ENCODE measurements at regions not wholly inside any gene's neighbourhood (a gene's known extent, or its start where the extent isn't known, plus 50 kb on each side); places are given as distances from the start of the nearest gene placed in this dataset.

GRCh38 chr19:28961772-28962500, 251.0 kb downstream of the UQCRFS1 start:
- DNase-seq (ENCODE audit: extremely low spot score in 2 of 2): no peak
- Histone ChIP-seq H3K36me3 (no peaks in the 10 kb centered on the region), H3K9me3 (no peaks in the 10 kb centered on the region), H3K4me1 (no peaks in the 10 kb centered on the region), H3K4me3 (no peak overlapping the region), H3K27ac (no peak overlapping the region), H3K27me3 (no peaks in the 10 kb centered on the region)
- TF ChIP-seq POLR2A (IDR thresholded peaks at IDR 0.05): no peak
- intact Hi-C loops (cut with DNase I): no loop called here

- H3K4me3 ChIP-seq: no peak overlapping the region
- intact Hi-C loops (cut with DNase I): no loop called here
- no peak overlapping the region for H3K27ac ChIP-seq
- H3K4me1 ChIP-seq: no peaks in the 10 kb centered on the region
- TF ChIP-seq POLR2AphosphoS5 (IDR thresholded peaks at IDR 0.05; ENCODE audit: insufficient read depth in 1 of 2, low read depth in 1 of 2): no peak
- TF ChIP-seq POLR2A (IDR thresholded peaks at IDR 0.05): no peak
- H3K36me3 ChIP-seq: no peaks in the 10 kb centered on the region
- H3K27me3 ChIP-seq: no peaks in the 10 kb centered on the region
- DNase-seq (ENCODE audit: extremely low spot score in 2 of 2): no peak
- H3K9me3 ChIP-seq: no peaks in the 10 kb centered on the region
Observed at GRCh38 chr19:28960986-28961705, 251.8 kb downstream of the UQCRFS1 start.

GRCh38 chr19:28960586-28960985, 252.4 kb downstream of the UQCRFS1 start:
- intact Hi-C loops (cut with DNase I): no loop called here
- no peaks in the 10 kb centered on the region for H3K27me3 ChIP-seq
- TF ChIP-seq CTCF (IDR thresholded peaks at IDR 0.05): no peak
- TF ChIP-seq POLR2A (IDR thresholded peaks at IDR 0.05): no peak
- TF ChIP-seq POLR2AphosphoS5 (IDR thresholded peaks at IDR 0.05; ENCODE audit: insufficient read depth in 1 of 2, low read depth in 1 of 2): no peak
- no peak for DNase-seq (ENCODE audit: extremely low spot score in 2 of 2)
- H3K4me3 ChIP-seq: no peak overlapping the region
- no peaks in the 10 kb centered on the region for H3K4me1 ChIP-seq
- H3K27ac ChIP-seq: no peak overlapping the region
- H3K36me3 ChIP-seq: no peaks in the 10 kb centered on the region
- H3K9me3 ChIP-seq: no peaks in the 10 kb centered on the region

GRCh38 chr19:28956961-28957360, 256.0 kb downstream of the UQCRFS1 start:
- no peak for TF ChIP-seq POLR2AphosphoS5 (IDR thresholded peaks at IDR 0.05; ENCODE audit: insufficient read depth in 1 of 2, low read depth in 1 of 2)
- TF ChIP-seq POLR2A (IDR thresholded peaks at IDR 0.05): no peak
- no peak for TF ChIP-seq CTCF (IDR thresholded peaks at IDR 0.05)
- Histone ChIP-seq H3K27me3 (no peaks in the 10 kb centered on the region), H3K27ac (no peak overlapping the region), H3K9me3 (no peaks in the 10 kb centered on the region), H3K4me3 (no peak overlapping the region), H3K36me3 (no peaks in the 10 kb centered on the region), H3K4me1 (no peaks in the 10 kb centered on the region)
- intact Hi-C loops (cut with DNase I): no loop called here
- DNase-seq (ENCODE audit: extremely low spot score in 2 of 2): no peak

GRCh38 chr19:28956421-28956820, 256.5 kb downstream of the UQCRFS1 start:
- Histone ChIP-seq H3K27ac (no peak overlapping the region), H3K4me1 (no peaks in the 10 kb centered on the region), H3K9me3 (no peaks in the 10 kb centered on the region), H3K4me3 (no peak overlapping the region), H3K27me3 (no peaks in the 10 kb centered on the region), H3K36me3 (no peaks in the 10 kb centered on the region)
- intact Hi-C loops (cut with DNase I): no loop called here
- DNase-seq (ENCODE audit: extremely low spot score in 2 of 2): no peak
- no peak for TF ChIP-seq CTCF (IDR thresholded peaks at IDR 0.05)
- no peak for TF ChIP-seq POLR2AphosphoS5 (IDR thresholded peaks at IDR 0.05; ENCODE audit: insufficient read depth in 1 of 2, low read depth in 1 of 2)

- intact Hi-C loops (cut with DNase I): no loop called here
- no peak for TF ChIP-seq CTCF (IDR thresholded peaks at IDR 0.05)
- TF ChIP-seq POLR2AphosphoS5 (IDR thresholded peaks at IDR 0.05; ENCODE audit: insufficient read depth in 1 of 2, low read depth in 1 of 2): no peak
- no peak for TF ChIP-seq POLR2A (IDR thresholded peaks at IDR 0.05)
- no peaks in the 10 kb centered on the region for H3K36me3 ChIP-seq
- DNase-seq (ENCODE audit: extremely low spot score in 2 of 2): no peak
- H3K27ac ChIP-seq: peak overlapping the region; percentile 20
- H3K4me1 ChIP-seq: no peaks in the 10 kb centered on the region
- H3K9me3 ChIP-seq: no peaks in the 10 kb centered on the region
- no peak overlapping the region for H3K4me3 ChIP-seq
- H3K27me3 ChIP-seq: no peaks in the 10 kb centered on the region
Observed at GRCh38 chr19:28949535-28949934, 263.4 kb downstream of the UQCRFS1 start.

Data from vagina (tissue), 2 donors.